Activated naive CD4-positive, alpha-beta T cell treated with anti-CD3 and anti-CD28 coated beads, Interleukin-2, amount 50 U/mL, for 72 hours (primary cell): ENCODE measurements at regions not wholly inside any gene's neighbourhood (a gene's known extent, or its start where the extent isn't known, plus 50 kb on each side); places are given as distances from the start of the nearest gene placed in this dataset.

Experiments
- ATAC-seq, 2 donors: fragments of 150-1000 bp; cut with Tn5 transposase; 2 replicates each; pipeline ENCODE4 v1.10.0; 2021; ENCODE audit warnings: mild to moderate bottlenecking in 2 of 2, moderate library complexity in 2 of 2
- DNase-seq, 2 donors: peaks; one replicate each; pipeline ENCODE4 v3.0.0; 2021 to 2022; ENCODE audit warnings: low spot score in 2 of 2
- H3K27ac Mint-ChIP-seq, 2 donors: one replicate each; pipeline ENCODE4 v1.8.0; 2022; ENCODE audit warnings: mild to moderate bottlenecking in 2 of 2, mixed read lengths in 2 of 2
- H3K36me3 Mint-ChIP-seq, 2 donors: one replicate each; pipeline ENCODE4 v1.8.0; 2022; ENCODE audit warnings: mixed read lengths in 2 of 2
- H3K9me3 Mint-ChIP-seq, 2 donors: one replicate each; pipeline ENCODE4 v1.8.0; 2022; ENCODE audit warnings: mixed read lengths in 2 of 2

- no peak for ATAC-seq
- H3K27ac Mint-ChIP-seq = no peak overlapping the region
- DNase-seq = no peak
- no peaks in the 10 kb centered on the region for H3K36me3 Mint-ChIP-seq
- H3K9me3 Mint-ChIP-seq = peaks cover 12 to 15% of the 10 kb centered on the region in 2 donors
Observed at GRCh38 chr4:147366164-147366563, 114.7 kb upstream of the EDNRA start.

GRCh38 chr4:147367891-147368290, 113.0 kb upstream of the EDNRA start:
- Mint-ChIP-seq H3K27ac (no peak overlapping the region), H3K9me3 (peaks cover 9 to 17% of the 10 kb centered on the region in 2 donors), H3K36me3 (no peaks in the 10 kb centered on the region)
- DNase-seq (no peak), ATAC-seq (no peak)

GRCh38 chr4:147368948-147369347, 111.9 kb upstream of the EDNRA start:
- ATAC-seq (no peak), DNase-seq (no peak)
- peaks cover 9 to 17% of the 10 kb centered on the region in 2 donors for H3K9me3 Mint-ChIP-seq
- H3K27ac Mint-ChIP-seq = no peak overlapping the region
- H3K36me3 Mint-ChIP-seq = no peaks in the 10 kb centered on the region

- ATAC-seq (no peak), DNase-seq (no peak)
- H3K36me3 Mint-ChIP-seq = no peaks in the 10 kb centered on the region
- peaks cover 4 to 11% of the 10 kb centered on the region in 2 donors for H3K9me3 Mint-ChIP-seq
- H3K27ac Mint-ChIP-seq = no peak overlapping the region
Observed at GRCh38 chr4:147370473-147370872, 110.4 kb upstream of the EDNRA start.

GRCh38 chr4:147370881-147371280, 110.0 kb upstream of the EDNRA start:
- no peak for DNase-seq
- no peak overlapping the region for H3K27ac Mint-ChIP-seq
- ATAC-seq = no peak
- peaks cover 4 to 7% of the 10 kb centered on the region in 2 donors for H3K9me3 Mint-ChIP-seq
- no peaks in the 10 kb centered on the region for H3K36me3 Mint-ChIP-seq

- Mint-ChIP-seq H3K9me3 (peaks cover 10 to 11% of the 10 kb centered on the region in 2 donors), H3K27ac (no peak overlapping the region)
- ATAC-seq = no peak
Observed at GRCh38 chr4:147371661-147372060, 109.2 kb upstream of the EDNRA start.

GRCh38 chr4:147378780-147379179, 102.1 kb upstream of the EDNRA start:
- Mint-ChIP-seq H3K36me3 (no peaks in the 10 kb centered on the region), H3K9me3 (peaks cover 7 to 16% of the 10 kb centered on the region in 2 donors), H3K27ac (no peak overlapping the region)
- ATAC-seq = no peak
- DNase-seq = no peak

More at GRCh38 chr4:147371661-147372060, 109.2 kb upstream of the EDNRA start:
- no peaks in the 10 kb centered on the region for H3K36me3 Mint-ChIP-seq
- no peak for DNase-seq

GRCh38 chr4:147381749-147382148, 99.1 kb upstream of the EDNRA start:
- H3K27ac Mint-ChIP-seq = no peak overlapping the region

GRCh38 chr4:147388018-147388417, 92.9 kb upstream of the EDNRA start:
- no peak for DNase-seq
- H3K9me3 Mint-ChIP-seq = peaks cover 8 to 19% of the 10 kb centered on the region in 2 donors
- no peaks in the 10 kb centered on the region for H3K36me3 Mint-ChIP-seq
- no peak for ATAC-seq
- no peak overlapping the region for H3K27ac Mint-ChIP-seq

More at GRCh38 chr4:147381749-147382148, 99.1 kb upstream of the EDNRA start:
- no peak for DNase-seq
- ATAC-seq = no peak
- H3K9me3 Mint-ChIP-seq = peaks cover 0 to 6% of the 10 kb centered on the region in 2 donors
- H3K36me3 Mint-ChIP-seq = no peaks in the 10 kb centered on the region

GRCh38 chr4:147396105-147396504, 84.8 kb upstream of the EDNRA start:
- H3K9me3 Mint-ChIP-seq = peaks cover 8 to 16% of the 10 kb centered on the region in 2 donors
- ATAC-seq (no peak), DNase-seq (no peak)
- H3K36me3 Mint-ChIP-seq = no peaks in the 10 kb centered on the region
- H3K27ac Mint-ChIP-seq = no peak overlapping the region

- Mint-ChIP-seq H3K9me3 (peaks cover 0 to 12% of the 10 kb centered on the region in 2 donors), H3K36me3 (no peaks in the 10 kb centered on the region), H3K27ac (no peak overlapping the region)
- ATAC-seq (no peak), DNase-seq (no peak)
Observed at GRCh38 chr4:147398556-147398955, 82.3 kb upstream of the EDNRA start.

- Mint-ChIP-seq H3K27ac (no peak overlapping the region), H3K9me3 (peaks cover 0 to 7% of the 10 kb centered on the region in 2 donors), H3K36me3 (no peaks in the 10 kb centered on the region)
- DNase-seq (no peak), ATAC-seq (no peak)
Observed at GRCh38 chr4:147400721-147401120, 80.2 kb upstream of the EDNRA start.

GRCh38 chr4:147401221-147401620, 79.7 kb upstream of the EDNRA start:
- Mint-ChIP-seq H3K36me3 (no peaks in the 10 kb centered on the region), H3K27ac (no peak overlapping the region), H3K9me3 (peaks cover 0 to 7% of the 10 kb centered on the region in 2 donors)
- DNase-seq (no peak), ATAC-seq (no peak)

- ATAC-seq = no peak
- H3K36me3 Mint-ChIP-seq = no peaks in the 10 kb centered on the region
- H3K9me3 Mint-ChIP-seq = peaks cover 5 to 7% of the 10 kb centered on the region in 2 donors
- DNase-seq = no peak
- no peak overlapping the region for H3K27ac Mint-ChIP-seq
Observed at GRCh38 chr4:147407261-147408045, 73.4 kb upstream of the EDNRA start.

- no peak for ATAC-seq
- H3K9me3 Mint-ChIP-seq = peaks cover 5 to 7% of the 10 kb centered on the region in 2 donors
- no peak for DNase-seq
- no peak overlapping the region for H3K27ac Mint-ChIP-seq
- no peaks in the 10 kb centered on the region for H3K36me3 Mint-ChIP-seq
Observed at GRCh38 chr4:147408189-147408588, 72.7 kb upstream of the EDNRA start.

GRCh38 chr4:147409350-147409749, 71.5 kb upstream of the EDNRA start:
- Mint-ChIP-seq H3K9me3 (peaks cover 3 to 5% of the 10 kb centered on the region in 2 donors), H3K27ac (no peak overlapping the region), H3K36me3 (no peaks in the 10 kb centered on the region)
- DNase-seq (no peak), ATAC-seq (no peak)

- Mint-ChIP-seq H3K36me3 (no peaks in the 10 kb centered on the region), H3K27ac (no peak overlapping the region), H3K9me3 (peaks cover 6 to 8% of the 10 kb centered on the region in 2 donors)
- ATAC-seq = no peak
- no peak for DNase-seq
Observed at GRCh38 chr4:147418226-147418625, 62.7 kb upstream of the EDNRA start.

GRCh38 chr4:147421456-147421855, 59.4 kb upstream of the EDNRA start:
- DNase-seq (no peak), ATAC-seq (no peak)
- Mint-ChIP-seq H3K27ac (no peak overlapping the region), H3K9me3 (no peaks in the 10 kb centered on the region), H3K36me3 (no peaks in the 10 kb centered on the region)
